ENCODE measurements at regions not wholly inside any gene's neighbourhood (a gene's known extent, or its start where the extent isn't known, plus 50 kb on each side); places are given as distances from the start of the nearest gene placed in this dataset.

GRCh38 chr4:135382280-135382959, 1180.8 kb upstream of the PABPC4L start:
- no peak for DNase-seq
- H2AFZ ChIP-seq, result no peak overlapping the region
- no peaks in the 10 kb centered on the region for H4K20me1 ChIP-seq (ENCODE audit: insufficient read depth)
- no peaks in the 10 kb centered on the region for H3K9me3 ChIP-seq (ENCODE audit: low read depth)
- H3K27ac ChIP-seq, result no peak overlapping the region
- H3F3A ChIP-seq (ENCODE audit: insufficient read depth), result no peaks in the 10 kb centered on the region
- no peaks in the 10 kb centered on the region for H3K79me2 ChIP-seq (ENCODE audit: insufficient read depth)
- 33% methylated on average over 7 of the region's 7 CpGs for WGBS, 2 experiments (ENCODE audit: low coverage in 1 of 2, low lambda C conversion rate in 2 of 2, missing lambda C conversion rate in 2 of 2)
- H3K27me3 ChIP-seq (replicated peaks; ENCODE audit: insufficient read depth), result no peaks in the 10 kb centered on the region
- no peak overlapping the region for H3K4me2 ChIP-seq (ENCODE audit: unreplicated experiment)
- no peaks in the 10 kb centered on the region for H3K4me1 ChIP-seq (ENCODE audit: insufficient read depth)
- H3K9ac ChIP-seq, result no peak overlapping the region
- H3K4me3 ChIP-seq, result no peak overlapping the region
- no peaks in the 10 kb centered on the region for H3K36me3 ChIP-seq (ENCODE audit: low read depth)
- in situ Hi-C loops (cut with MboI), result no loop called here
- no peaks in the 10 kb centered on the region for H3K9me2 ChIP-seq (ENCODE audit: insufficient read depth)
- TF ChIP-seq EZH2 (IDR thresholded peaks at IDR 0.05; ENCODE audit: insufficient read depth, poor library complexity, severe bottlenecking), result no peak
- no peak for TF ChIP-seq EZH2phosphoT487 (IDR thresholded peaks at IDR 0.05; ENCODE audit: insufficient read depth, low read depth)

GRCh38 chr4:135372131-135372530, 1170.5 kb upstream of the PABPC4L start:
- no peak overlapping the region for H3K9ac ChIP-seq
- no peak overlapping the region for H2AFZ ChIP-seq
- no peaks in the 10 kb centered on the region for H3F3A ChIP-seq (ENCODE audit: insufficient read depth)
- no peaks in the 10 kb centered on the region for H3K9me3 ChIP-seq (ENCODE audit: low read depth)
- H4K20me1 ChIP-seq (ENCODE audit: insufficient read depth), result no peaks in the 10 kb centered on the region
- H3K9me2 ChIP-seq (ENCODE audit: insufficient read depth), result no peaks in the 10 kb centered on the region
- no peak overlapping the region for H3K4me2 ChIP-seq (ENCODE audit: unreplicated experiment)
- in situ Hi-C loops (cut with MboI), result no loop called here
- H3K36me3 ChIP-seq (ENCODE audit: low read depth), result no peaks in the 10 kb centered on the region
- no peaks in the 10 kb centered on the region for H3K27me3 ChIP-seq (replicated peaks; ENCODE audit: insufficient read depth)
- H3K4me1 ChIP-seq (ENCODE audit: insufficient read depth), result no peaks in the 10 kb centered on the region
- no peak for TF ChIP-seq EZH2 (IDR thresholded peaks at IDR 0.05; ENCODE audit: insufficient read depth, poor library complexity, severe bottlenecking)
- TF ChIP-seq EZH2phosphoT487 (IDR thresholded peaks at IDR 0.05; ENCODE audit: insufficient read depth, low read depth), result no peak
- H3K4me3 ChIP-seq, result no peak overlapping the region
- WGBS, 2 experiments (ENCODE audit: low coverage in 1 of 2, low lambda C conversion rate in 2 of 2, missing lambda C conversion rate in 2 of 2), result 45 to 49% methylated on average over 13 of the region's 13 CpGs
- no peak for DNase-seq
- no peaks in the 10 kb centered on the region for H3K79me2 ChIP-seq (ENCODE audit: insufficient read depth)
- H3K27ac ChIP-seq, result no peak overlapping the region

- no peak for DNase-seq
- WGBS, 2 experiments (ENCODE audit: low coverage in 1 of 2, low lambda C conversion rate in 2 of 2, missing lambda C conversion rate in 2 of 2), result 40 to 53% methylated on average over 4 of the region's 4 CpGs
- Histone ChIP-seq H3K27me3 (replicated peaks; ENCODE audit: insufficient read depth) (no peaks in the 10 kb centered on the region), H3K36me3 (ENCODE audit: low read depth) (no peaks in the 10 kb centered on the region), H3K4me2 (ENCODE audit: unreplicated experiment) (no peak overlapping the region), H3K27ac (no peak overlapping the region), H3K4me3 (no peak overlapping the region), H3K4me1 (ENCODE audit: insufficient read depth) (no peaks in the 10 kb centered on the region), H3K9me3 (ENCODE audit: low read depth) (no peaks in the 10 kb centered on the region), H3K9ac (no peak overlapping the region), H3K9me2 (ENCODE audit: insufficient read depth) (no peaks in the 10 kb centered on the region), H3F3A (ENCODE audit: insufficient read depth) (no peaks in the 10 kb centered on the region), H4K20me1 (ENCODE audit: insufficient read depth) (no peaks in the 10 kb centered on the region), H2AFZ (no peak overlapping the region), H3K79me2 (ENCODE audit: insufficient read depth) (no peaks in the 10 kb centered on the region)
- in situ Hi-C loops (cut with MboI), result no loop called here
- no peak for TF ChIP-seq EZH2 (IDR thresholded peaks at IDR 0.05; ENCODE audit: insufficient read depth, poor library complexity, severe bottlenecking)
- no peak for TF ChIP-seq EZH2phosphoT487 (IDR thresholded peaks at IDR 0.05; ENCODE audit: insufficient read depth, low read depth)
These were observed 1169.5 kb upstream of the PABPC4L start for GRCh38 chr4:135371137-135371536.

GRCh38 chr4:135368831-135369230, 1167.2 kb upstream of the PABPC4L start:
- Histone ChIP-seq H4K20me1 (ENCODE audit: insufficient read depth) (no peaks in the 10 kb centered on the region), H3K4me2 (ENCODE audit: unreplicated experiment) (no peak overlapping the region), H3K4me3 (no peak overlapping the region), H3K36me3 (ENCODE audit: low read depth) (no peaks in the 10 kb centered on the region), H3F3A (ENCODE audit: insufficient read depth) (no peaks in the 10 kb centered on the region), H3K27ac (no peak overlapping the region), H3K27me3 (replicated peaks; ENCODE audit: insufficient read depth) (no peaks in the 10 kb centered on the region), H3K9ac (no peak overlapping the region), H3K4me1 (ENCODE audit: insufficient read depth) (no peaks in the 10 kb centered on the region), H2AFZ (no peak overlapping the region), H3K9me2 (ENCODE audit: insufficient read depth) (no peaks in the 10 kb centered on the region), H3K9me3 (ENCODE audit: low read depth) (no peaks in the 10 kb centered on the region), H3K79me2 (ENCODE audit: insufficient read depth) (no peaks in the 10 kb centered on the region)
- TF ChIP-seq EZH2phosphoT487 (IDR thresholded peaks at IDR 0.05; ENCODE audit: insufficient read depth, low read depth) (no peak), EZH2 (IDR thresholded peaks at IDR 0.05; ENCODE audit: insufficient read depth, poor library complexity, severe bottlenecking) (no peak)
- DNase-seq, result no peak
- in situ Hi-C loops (cut with MboI), result no loop called here
- 1 to 2% methylated on average over 3 of the region's 3 CpGs for WGBS, 2 experiments (ENCODE audit: low coverage in 1 of 2, low lambda C conversion rate in 2 of 2, missing lambda C conversion rate in 2 of 2)

Data from GM23248 (cell line).